Stomach smooth muscle (tissue), 2 donors: ENCODE measurements at regions not wholly inside any gene's neighbourhood (a gene's known extent, or its start where the extent isn't known, plus 50 kb on each side); places are given as distances from the start of the nearest gene placed in this dataset.
"Not testable (repeated sequence)": the region's sequence is repeated elsewhere in the genome, so short reads cannot be mapped to it uniquely, and the experiment has no call there.

ENCODE experiments used
- H3K27ac ChIP-seq: one replicate; pipeline ENCODE4 v1.7.0; 2013; ENCODE audit warnings: mild to moderate bottlenecking, low read length, inconsistent platforms
- H3K27me3 ChIP-seq, 2 donors: one replicate each; pipeline ENCODE4 v1.7.0; 2013; ENCODE audit warnings: low read length in 2 of 2; ENCODE audit not compliant: insufficient read depth in 2 of 2, control insufficient read depth in 1 of 2
- H3K36me3 ChIP-seq, 2 donors: one replicate each; pipeline ENCODE4 v1.7.0; 2013; ENCODE audit warnings: low read length in 2 of 2; ENCODE audit not compliant: control insufficient read depth in 2 of 2, insufficient read depth in 2 of 2
- H3K4me1 ChIP-seq: one replicate; pipeline ENCODE4 v1.7.0; 2013; ENCODE audit warnings: low read length; ENCODE audit not compliant: control insufficient read depth, insufficient read depth
- H3K4me3 ChIP-seq, 2 donors: one replicate each; pipeline ENCODE4 v1.7.0; 2013; ENCODE audit warnings: low read length in 2 of 2
- H3K9ac ChIP-seq, 2 donors: one replicate each; pipeline ENCODE4 v1.7.0; 2013; ENCODE audit warnings: low read length in 2 of 2, mild to moderate bottlenecking in 1 of 2
- H3K9me3 ChIP-seq, 2 donors: one replicate each; pipeline ENCODE4 v1.7.0; 2013; ENCODE audit warnings: low read length in 2 of 2; ENCODE audit not compliant: control insufficient read depth in 2 of 2
- donor health status: healthy.
- donor health status: Pancreatic carcinoma.

DNA sequence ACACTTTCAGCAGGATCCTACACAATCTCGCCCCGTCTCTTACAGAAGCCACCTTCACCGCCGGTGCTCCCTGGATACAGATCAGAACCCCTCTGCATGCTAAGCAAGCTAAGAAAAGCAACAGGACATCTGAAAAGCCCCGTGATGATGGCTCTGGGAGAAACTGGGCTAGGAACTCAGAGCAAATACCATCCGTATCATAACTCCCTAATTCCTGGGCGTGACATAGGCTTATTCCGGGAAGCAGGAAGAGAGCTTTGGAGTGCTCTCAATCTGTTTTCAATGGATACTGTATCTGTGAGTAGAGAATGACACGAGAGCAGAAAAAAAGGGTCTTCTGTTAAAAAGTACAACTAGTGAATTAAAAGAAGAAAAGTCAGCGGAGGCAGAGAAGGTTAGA is 121.6 kb downstream of the SPP2 start:
- no peaks in the 10 kb centered on the region for H3K27me3 ChIP-seq
- no peaks in the 10 kb centered on the region for H3K4me1 ChIP-seq
- H3K36me3 ChIP-seq: no peaks in the 10 kb centered on the region
- no peak overlapping the region for H3K9ac ChIP-seq
- H3K4me3 ChIP-seq: no peak overlapping the region
- H3K27ac ChIP-seq: no peak overlapping the region
- H3K9me3 ChIP-seq: no peaks in the 10 kb centered on the region

DNA sequence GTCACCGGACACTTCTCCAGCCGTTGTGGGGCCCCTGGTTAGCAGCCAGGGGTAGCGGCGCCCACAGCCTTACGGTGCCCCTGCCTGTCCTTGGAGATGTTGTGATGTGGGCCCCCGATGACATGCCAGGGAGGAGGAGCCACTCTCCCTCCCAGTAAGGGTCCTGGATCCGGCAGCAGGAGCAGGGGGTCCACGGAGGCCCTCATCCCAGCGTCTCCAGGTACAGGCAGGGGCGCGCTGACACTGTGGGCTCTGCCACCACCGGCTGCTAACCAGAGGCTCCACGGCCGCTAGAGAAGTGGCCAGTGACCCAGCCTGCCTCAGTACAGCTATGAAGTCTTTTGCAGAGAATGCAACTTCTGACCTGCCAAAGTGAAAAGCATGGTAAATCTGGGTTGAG is 121.2 kb downstream of the SPP2 start:
- H3K36me3 ChIP-seq: no peaks in the 10 kb centered on the region
- H3K9ac ChIP-seq: no peak overlapping the region
- H3K27ac ChIP-seq: no peak overlapping the region
- H3K4me3 ChIP-seq: no peak overlapping the region
- H3K27me3 ChIP-seq: no peaks in the 10 kb centered on the region
- no peaks in the 10 kb centered on the region for H3K9me3 ChIP-seq
- H3K4me1 ChIP-seq: no peaks in the 10 kb centered on the region

DNA sequence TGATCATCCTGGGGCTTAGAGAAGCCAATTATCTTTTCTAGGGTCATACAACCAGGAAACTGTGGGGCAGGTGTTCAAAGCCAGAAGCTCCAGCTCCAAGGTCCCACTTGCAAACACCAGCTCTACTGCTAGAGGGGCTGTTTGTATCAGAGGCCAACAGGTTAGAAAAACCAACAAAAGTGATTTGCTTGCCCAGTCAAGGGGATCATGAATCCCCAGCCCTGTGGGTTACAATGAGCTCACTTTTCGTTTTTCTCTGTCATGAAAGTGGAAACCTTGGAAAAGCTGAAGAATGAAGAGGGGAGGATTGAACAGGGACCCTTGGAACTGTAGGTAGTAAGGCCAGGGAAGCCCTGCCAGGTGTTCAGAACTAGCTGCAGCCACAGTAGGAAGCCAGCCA is 119.2 kb downstream of the SPP2 start:
- H3K9ac ChIP-seq: no peak overlapping the region
- no peaks in the 10 kb centered on the region for H3K36me3 ChIP-seq
- no peaks in the 10 kb centered on the region for H3K4me1 ChIP-seq
- H3K27ac ChIP-seq: no peak overlapping the region
- H3K27me3 ChIP-seq: no peaks in the 10 kb centered on the region
- H3K9me3 ChIP-seq: no peaks in the 10 kb centered on the region
- H3K4me3 ChIP-seq: no peak overlapping the region

DNA sequence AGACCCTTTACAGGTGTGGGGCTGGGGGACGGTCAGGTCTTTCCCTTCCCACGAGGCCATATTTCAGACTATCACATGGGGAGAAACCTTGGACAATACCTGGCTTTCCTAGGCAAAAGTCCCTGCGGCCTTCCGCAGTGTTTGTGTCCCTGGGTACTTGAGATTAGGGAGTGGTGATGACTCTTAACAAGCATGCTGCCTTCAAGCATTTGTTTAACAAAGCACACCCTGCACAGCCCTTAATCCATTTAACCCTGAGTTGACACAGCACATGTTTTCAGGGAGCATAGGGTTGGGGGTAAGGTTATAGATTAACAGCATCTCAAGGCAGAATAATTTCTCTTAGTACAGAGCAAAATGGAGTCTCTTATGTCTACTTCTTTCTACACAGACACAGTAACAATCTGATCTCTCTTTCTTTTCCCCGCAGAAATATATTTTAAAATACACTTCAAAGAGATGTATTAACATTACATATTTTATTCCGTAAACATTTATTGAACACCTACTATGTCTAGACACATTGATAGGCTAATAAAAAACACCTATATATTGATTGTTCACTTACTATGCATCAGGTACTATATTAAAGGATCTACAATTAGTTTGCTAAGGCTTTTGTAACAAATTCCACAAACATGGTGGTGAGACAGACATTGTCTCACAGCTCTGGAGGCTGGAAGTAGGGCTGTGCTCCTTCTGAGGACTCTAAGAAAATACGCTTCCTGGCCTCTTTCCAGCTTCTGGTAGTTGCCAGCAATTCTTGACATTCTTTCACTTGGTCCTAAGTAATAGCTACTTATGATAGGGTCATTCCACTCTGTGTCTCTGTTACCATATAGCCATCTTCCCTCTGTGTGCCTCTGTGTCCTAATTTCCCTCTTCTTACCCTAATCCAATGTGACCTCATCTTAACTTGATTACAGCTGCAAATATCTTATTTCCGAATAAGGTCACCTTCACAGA is 118.4 kb downstream of the SPP2 start:
- H3K9me3 ChIP-seq, H3K4me3 ChIP-seq, H3K9ac ChIP-seq, H3K27ac ChIP-seq, H3K27me3 ChIP-seq, H3K4me1 ChIP-seq, H3K36me3 ChIP-seq: not testable (repeated sequence)

DNA sequence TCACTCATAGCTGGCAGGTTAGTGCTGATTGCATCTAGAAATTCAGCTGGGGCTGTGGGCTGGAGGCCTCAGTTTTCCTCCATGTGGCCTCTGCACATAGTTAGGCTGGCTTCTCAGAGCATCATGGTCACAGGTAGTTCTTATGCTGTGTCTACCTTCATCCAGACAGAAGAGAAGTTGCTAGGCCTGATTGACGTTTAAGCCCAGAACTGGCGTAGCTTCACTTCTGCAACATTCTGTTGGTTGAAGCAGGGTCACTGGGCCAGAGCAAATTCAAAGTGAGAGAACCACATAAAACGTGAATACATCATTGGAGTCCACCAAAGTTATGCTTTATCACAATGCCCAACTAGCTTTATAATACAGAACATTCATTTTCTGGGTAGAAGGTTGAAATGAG is 116.0 kb downstream of the SPP2 start:
- Histone ChIP-seq H3K27me3 (no peaks in the 10 kb centered on the region), H3K27ac (no peak overlapping the region), H3K9me3 (no peaks in the 10 kb centered on the region), H3K9ac (no peak overlapping the region), H3K36me3 (no peaks in the 10 kb centered on the region), H3K4me3 (no peak overlapping the region), H3K4me1 (no peaks in the 10 kb centered on the region)

DNA sequence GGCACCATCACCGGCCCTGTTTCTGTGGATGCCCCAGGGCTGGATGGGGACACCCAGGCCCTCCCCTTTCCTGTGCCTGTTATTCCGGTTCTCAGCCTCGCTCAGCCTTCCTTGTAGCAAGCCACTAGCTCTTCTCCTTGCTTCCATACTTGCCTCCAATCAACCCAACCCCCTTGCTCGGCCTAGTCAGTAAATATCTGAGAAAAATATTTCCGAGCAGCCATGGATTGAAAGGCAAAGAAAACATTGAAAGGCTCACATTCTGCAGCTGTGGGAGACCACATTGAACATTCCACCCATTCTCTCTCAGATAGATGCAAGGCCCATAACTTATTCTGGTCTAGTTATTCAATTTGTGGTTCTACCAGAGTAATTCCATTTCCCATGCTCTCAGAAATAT is 114.9 kb downstream of the SPP2 start:
- Histone ChIP-seq H3K9me3 (no peaks in the 10 kb centered on the region), H3K4me3 (no peak overlapping the region), H3K4me1 (no peaks in the 10 kb centered on the region), H3K9ac (no peak overlapping the region), H3K36me3 (no peaks in the 10 kb centered on the region), H3K27ac (no peak overlapping the region), H3K27me3 (no peaks in the 10 kb centered on the region)

DNA sequence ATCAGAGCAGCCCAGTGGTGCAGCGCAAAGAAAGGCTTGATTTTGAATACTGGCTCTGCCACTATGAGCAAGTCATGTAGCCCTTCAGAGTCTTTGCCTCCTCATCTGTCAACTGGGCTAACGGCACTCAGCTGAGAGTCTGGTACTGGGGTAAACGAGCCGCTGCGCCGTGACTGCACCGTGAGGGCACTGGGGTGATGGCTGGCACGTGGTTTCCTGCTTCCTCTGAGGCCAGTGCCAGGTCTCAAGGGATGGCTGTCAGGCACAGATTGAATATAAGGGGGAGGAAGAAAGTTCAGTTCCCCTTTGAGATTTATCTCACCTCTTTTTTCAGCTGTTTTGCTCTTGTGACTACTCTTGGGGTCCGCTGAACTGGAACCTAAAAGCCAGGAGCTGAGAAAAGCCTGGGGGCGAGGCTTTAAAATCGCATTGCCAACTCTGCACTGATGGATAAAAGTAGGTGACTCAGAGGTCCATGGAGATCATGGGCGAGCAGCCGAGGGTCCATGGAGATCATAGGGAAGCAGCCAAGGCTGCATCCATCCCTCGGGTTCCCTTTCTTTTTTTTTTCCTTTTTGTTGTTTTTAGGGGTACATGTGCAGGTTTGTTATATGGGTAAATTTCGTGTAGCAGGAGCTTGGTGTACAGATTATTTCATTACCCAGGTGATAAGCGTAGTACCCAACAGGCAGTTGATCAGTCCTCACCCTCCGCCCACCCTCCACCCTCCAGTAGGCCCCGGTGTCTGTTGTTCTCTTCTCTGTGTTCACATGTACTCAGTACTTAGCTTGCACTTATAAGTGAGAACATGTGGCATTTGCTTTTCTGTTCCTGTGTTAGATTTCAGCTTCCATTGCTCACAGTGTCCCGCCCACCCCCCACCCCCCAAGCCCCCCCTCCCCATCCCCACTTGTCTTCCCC is 114.3 kb downstream of the SPP2 start:
- Histone ChIP-seq H3K4me1 (no peaks in the 10 kb centered on the region), H3K4me3 (no peak overlapping the region), H3K27ac (no peak overlapping the region), H3K9ac (no peak overlapping the region), H3K27me3 (no peaks in the 10 kb centered on the region), H3K9me3 (no peaks in the 10 kb centered on the region), H3K36me3 (no peaks in the 10 kb centered on the region)

DNA sequence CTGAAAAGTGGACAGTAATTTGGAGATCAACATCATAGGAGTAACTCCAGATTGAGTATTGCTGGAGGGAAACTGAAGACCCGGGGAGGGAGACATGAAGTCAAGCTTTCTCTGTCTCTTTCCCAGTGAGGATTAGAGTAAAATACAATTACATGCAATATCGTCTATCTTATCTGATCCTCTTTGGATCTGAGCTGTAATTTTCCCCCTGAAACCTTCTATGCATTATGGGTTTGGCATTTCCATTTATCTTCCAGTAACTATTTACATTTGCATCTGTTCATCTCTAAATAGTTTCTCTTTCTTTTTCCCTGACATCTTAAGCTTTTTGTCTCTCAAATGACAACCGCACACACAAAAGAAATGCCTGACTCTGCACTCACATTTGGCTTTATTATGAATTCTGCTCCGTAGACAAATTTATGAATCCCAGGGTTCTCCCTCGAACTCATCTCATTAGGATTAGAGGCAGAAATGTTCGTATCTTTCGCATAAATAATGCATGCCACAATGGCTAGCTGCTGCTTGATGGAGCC is 113.1 kb downstream of the SPP2 start:
- no peaks in the 10 kb centered on the region for H3K9me3 ChIP-seq
- no peak overlapping the region for H3K9ac ChIP-seq
- no peak overlapping the region for H3K4me3 ChIP-seq
- no peaks in the 10 kb centered on the region for H3K27me3 ChIP-seq
- no peaks in the 10 kb centered on the region for H3K36me3 ChIP-seq
- no peaks in the 10 kb centered on the region for H3K4me1 ChIP-seq
- no peak overlapping the region for H3K27ac ChIP-seq

DNA sequence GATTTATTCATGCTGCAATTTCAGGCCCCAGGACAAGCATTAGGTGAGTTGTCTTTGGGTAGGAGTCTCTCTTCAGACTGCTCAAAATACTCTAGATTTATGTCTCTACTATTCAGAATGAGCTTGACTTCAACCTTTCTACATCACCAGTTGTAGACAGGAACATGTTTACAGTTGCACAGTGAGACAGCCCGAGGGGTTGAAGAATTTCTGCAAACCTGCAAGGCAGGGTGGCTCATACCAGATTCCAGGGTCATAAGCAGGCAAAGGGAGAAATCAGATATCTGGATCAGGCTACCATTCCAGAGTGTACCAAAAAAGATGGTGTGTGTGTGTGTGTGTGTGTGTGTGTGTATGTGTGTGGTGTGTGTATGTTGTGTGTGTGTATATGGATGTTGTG is 112.4 kb downstream of the SPP2 start:
- Histone ChIP-seq H3K27ac (no peak overlapping the region), H3K36me3 (no peaks in the 10 kb centered on the region), H3K9me3 (no peaks in the 10 kb centered on the region), H3K4me3 (no peak overlapping the region), H3K4me1 (no peaks in the 10 kb centered on the region), H3K27me3 (no peaks in the 10 kb centered on the region), H3K9ac (no peak overlapping the region)

DNA sequence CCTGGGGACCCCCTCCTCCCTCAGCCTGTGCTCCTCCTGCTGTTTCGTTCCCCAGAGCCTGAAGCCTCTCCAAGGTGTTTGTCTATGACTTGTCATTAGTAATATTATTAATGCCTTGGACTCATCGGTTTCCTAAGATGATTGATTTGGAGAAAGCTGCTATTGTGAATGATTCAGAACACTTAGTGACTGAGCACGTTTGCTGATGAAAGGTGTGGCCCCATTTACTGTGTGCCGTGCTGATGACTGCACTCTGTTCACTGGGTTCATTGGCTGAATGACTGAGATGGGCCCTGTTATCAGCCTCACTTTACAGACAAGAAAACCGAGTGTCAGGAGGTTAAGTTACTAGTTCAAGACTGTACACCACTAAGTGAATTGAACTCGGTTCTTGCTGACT is 111.4 kb downstream of the SPP2 start:
- Histone ChIP-seq H3K4me1 (no peaks in the 10 kb centered on the region), H3K9me3 (no peaks in the 10 kb centered on the region), H3K9ac (no peak overlapping the region), H3K36me3 (no peaks in the 10 kb centered on the region), H3K27me3 (no peaks in the 10 kb centered on the region), H3K4me3 (no peak overlapping the region), H3K27ac (no peak overlapping the region)
